Muscle layer of duodenum (tissue), 2 donors: ENCODE measurements at regions not wholly inside any gene's neighbourhood (a gene's known extent, or its start where the extent isn't known, plus 50 kb on each side); places are given as distances from the start of the nearest gene placed in this dataset.

Experiments used
- H3K27ac ChIP-seq: one replicate; pipeline ENCODE4 v1.7.0; 2013; ENCODE audit warnings: mild to moderate bottlenecking, low read length
- H3K27me3 ChIP-seq: one replicate; pipeline ENCODE4 v1.7.0; 2013; ENCODE audit warnings: low read depth, mild to moderate bottlenecking, control low read depth, low read length
- H3K36me3 ChIP-seq, 2 donors: one replicate each; pipeline ENCODE4 v1.7.0; 2013; ENCODE audit warnings: low read length in 2 of 2, control low read depth in 1 of 2, mild to moderate bottlenecking in 1 of 2; ENCODE audit not compliant: insufficient read depth in 2 of 2, control insufficient read depth in 1 of 2
- H3K4me1 ChIP-seq, 2 donors: one replicate each; pipeline ENCODE4 v1.7.0; 2013; ENCODE audit warnings: low read length in 2 of 2, mild to moderate bottlenecking in 2 of 2, control low read depth in 1 of 2, moderate library complexity in 1 of 2; ENCODE audit not compliant: insufficient read depth in 2 of 2, control insufficient read depth in 1 of 2
- H3K4me3 ChIP-seq, 2 donors: one replicate each; pipeline ENCODE4 v1.7.0; 2013; ENCODE audit warnings: low read length in 2 of 2, low read depth in 1 of 2, mild to moderate bottlenecking in 1 of 2
- H3K9me3 ChIP-seq, 2 donors: one replicate each; pipeline ENCODE4 v1.7.0; 2013; ENCODE audit warnings: low read length in 2 of 2, control low read depth in 1 of 2, mild to moderate bottlenecking in 1 of 2; ENCODE audit not compliant: control insufficient read depth in 1 of 2
- donor health status: healthy.

DNA sequence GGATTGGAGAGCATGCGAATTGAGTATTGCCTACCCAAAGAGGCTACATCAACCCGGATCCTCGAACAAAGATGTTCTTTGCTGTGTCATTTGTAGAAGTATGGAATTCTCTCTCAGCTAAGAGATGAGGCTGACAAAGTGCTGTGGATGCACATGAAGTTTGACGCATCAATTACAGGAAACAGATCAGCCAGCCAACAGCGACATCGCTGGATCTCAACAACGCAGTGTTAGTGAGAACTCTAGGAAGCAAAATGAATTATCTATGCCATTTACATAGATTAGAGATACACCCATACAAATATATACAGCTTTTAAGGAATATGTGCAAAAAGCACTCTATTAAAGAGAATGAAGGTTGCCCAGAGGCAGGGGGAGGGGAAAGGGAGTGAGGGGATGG, 160.6 kb upstream of the RGMA start:
- Histone ChIP-seq H3K4me1 (peaks cover 3 to 5% of the 10 kb centered on the region in 2 donors), H3K9me3 (no peaks in the 10 kb centered on the region), H3K27ac (no peak overlapping the region), H3K4me3 (no peak overlapping the region), H3K36me3 (no peaks in the 10 kb centered on the region), H3K27me3 (no peaks in the 10 kb centered on the region)

DNA sequence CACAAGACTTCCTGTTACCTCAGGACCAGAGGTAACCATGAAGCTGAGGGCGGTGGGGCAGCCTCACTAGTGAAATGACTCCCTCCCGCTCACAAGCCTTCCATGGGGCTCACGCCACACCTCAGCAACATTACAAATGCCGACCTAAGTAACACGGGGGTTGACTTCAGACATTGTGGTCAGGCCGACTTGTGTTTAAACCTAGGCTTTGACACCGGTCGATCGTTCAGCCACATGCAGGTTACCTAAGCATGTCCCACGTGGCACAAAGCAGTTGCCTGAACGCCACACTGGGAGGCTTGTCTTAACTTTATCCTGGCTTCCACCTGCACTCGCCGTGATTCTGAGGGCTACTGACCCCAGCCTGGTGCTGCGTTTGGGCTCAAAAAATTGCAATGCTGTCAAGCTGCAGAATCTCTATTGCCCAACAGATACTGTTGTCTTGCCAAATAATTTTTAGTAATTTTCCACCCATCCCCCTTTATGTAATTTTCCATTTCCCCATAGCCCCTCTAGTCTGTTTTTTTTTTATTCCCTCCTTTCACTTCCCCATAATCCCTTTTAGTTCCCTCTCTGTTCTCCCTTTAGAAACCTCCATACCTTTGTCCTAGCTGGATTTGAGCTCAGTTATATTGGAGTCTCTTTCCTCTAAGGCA, 158.6 kb upstream of the RGMA start:
- no peaks in the 10 kb centered on the region for H3K27me3 ChIP-seq

DNA sequence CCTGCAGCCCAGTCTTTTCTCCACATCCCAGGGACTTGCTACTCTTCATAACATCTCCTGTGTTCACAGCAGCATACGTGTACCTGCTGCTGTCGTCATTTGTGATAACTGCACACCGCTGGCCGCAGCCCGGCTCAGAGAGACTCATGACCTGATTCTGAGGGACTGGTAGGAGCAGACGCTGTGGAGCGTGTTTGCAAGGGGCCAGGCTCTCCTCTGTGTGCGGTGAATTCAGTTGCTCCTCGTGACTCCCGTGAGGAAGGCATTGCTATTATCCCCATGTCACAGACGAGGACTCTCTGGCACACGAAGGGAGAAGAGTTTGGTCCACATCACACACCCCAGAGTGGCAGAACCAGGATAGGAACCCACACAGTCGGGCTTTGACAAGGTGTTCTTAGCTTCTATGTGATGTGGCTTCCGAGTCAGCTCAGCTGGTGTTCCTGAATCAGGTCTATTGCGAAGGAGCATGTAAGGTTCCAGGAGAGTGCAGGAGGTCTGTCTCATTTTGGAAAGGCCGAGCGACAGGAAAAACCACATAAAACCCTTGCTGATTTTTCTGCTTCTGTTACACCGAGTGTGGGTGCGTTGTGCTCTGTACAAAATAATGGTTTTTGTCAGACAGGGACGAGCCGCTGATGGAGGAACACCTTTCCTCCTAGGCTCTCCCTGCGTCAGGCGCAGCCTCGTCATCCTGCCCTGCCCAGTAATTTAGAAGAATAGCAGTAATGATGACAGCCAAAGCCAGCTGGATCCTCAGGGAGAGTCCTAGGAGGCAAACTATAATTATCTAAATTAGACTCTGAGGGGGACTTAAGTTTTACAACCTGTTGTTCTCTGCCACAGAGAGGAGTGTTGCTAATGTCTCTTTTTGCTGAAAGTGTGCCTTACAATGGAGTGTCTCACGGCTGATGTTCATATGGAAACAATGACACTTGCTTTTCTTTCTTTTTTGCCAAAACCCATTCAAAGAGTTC, 157.5 kb upstream of the RGMA start:
- Histone ChIP-seq H3K9me3 (no peaks in the 10 kb centered on the region), H3K4me3 (no peak overlapping the region), H3K36me3 (no peaks in the 10 kb centered on the region), H3K27me3 (no peaks in the 10 kb centered on the region), H3K27ac (no peak overlapping the region), H3K4me1 (no peaks in the 10 kb centered on the region)

More for the DNA sequence above, 158.6 kb upstream of the RGMA start:
- H3K36me3 ChIP-seq: no peaks in the 10 kb centered on the region
- peaks cover 0 to under 1% of the 10 kb centered on the region in 2 donors for H3K4me1 ChIP-seq
- H3K9me3 ChIP-seq: no peaks in the 10 kb centered on the region
- no peak overlapping the region for H3K27ac ChIP-seq
- H3K4me3 ChIP-seq: no peak overlapping the region

- no peak overlapping the region for H3K27ac ChIP-seq
- no peaks in the 10 kb centered on the region for H3K36me3 ChIP-seq
- no peaks in the 10 kb centered on the region for H3K9me3 ChIP-seq
- no peak overlapping the region for H3K4me3 ChIP-seq
- H3K27me3 ChIP-seq: no peaks in the 10 kb centered on the region
- H3K4me1 ChIP-seq: no peaks in the 10 kb centered on the region
Measured at GRCh38 chr15:93245661-93246042, 156.6 kb upstream of the RGMA start.

DNA sequence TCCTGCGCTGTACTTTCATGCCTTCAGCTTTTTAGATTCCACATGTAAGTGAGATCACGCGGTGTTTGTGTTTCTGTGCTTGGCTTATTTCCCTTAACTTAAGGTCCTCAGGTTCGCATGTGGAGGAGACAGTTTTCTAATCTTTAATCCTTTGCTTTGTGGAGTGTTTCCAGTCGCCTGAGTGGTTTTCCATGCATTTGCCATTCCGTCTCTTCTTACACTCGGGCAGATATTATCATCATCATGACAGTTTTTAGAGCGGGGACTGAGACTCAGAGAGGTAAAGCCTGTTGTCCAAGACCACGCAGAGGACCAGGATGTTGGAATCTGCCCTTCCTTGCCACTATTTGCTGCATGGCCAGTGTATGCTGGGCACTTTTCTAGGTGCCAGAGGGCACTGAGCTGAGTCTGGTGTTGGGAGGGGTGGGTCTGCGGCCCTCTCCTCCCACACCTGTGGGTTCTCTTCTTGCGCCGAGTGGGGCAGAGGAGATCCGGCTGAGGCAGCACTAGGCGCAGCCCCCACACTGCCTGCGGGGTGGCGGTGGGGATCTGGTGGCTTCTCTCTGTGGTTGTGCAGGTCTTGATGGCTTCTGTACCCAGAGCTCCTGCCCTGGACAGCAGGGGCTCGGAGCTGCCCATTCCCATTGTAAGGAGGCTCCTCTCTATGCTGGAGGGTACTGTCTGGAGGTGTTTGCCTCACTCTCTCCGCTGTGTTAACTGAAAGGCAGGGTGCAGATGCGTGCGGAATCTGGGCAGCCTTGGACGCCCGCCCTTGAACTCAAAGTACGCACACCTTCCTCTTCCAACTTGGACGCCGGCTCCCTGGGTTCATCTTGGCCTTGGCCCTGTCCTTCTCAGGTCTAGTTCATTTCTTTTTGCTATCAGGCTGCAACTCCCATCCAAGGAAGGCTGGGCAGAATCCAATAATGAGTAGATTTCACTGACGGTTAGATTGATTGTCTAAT, 156.0 kb upstream of the RGMA start:
- Histone ChIP-seq H3K27me3 (no peaks in the 10 kb centered on the region), H3K4me1 (no peaks in the 10 kb centered on the region), H3K9me3 (no peaks in the 10 kb centered on the region), H3K4me3 (no peak overlapping the region), H3K36me3 (no peaks in the 10 kb centered on the region), H3K27ac (no peak overlapping the region)

GRCh38 chr15:93243573-93243972, 154.6 kb upstream of the RGMA start:
- no peaks in the 10 kb centered on the region for H3K36me3 ChIP-seq
- no peaks in the 10 kb centered on the region for H3K27me3 ChIP-seq
- no peaks in the 10 kb centered on the region for H3K9me3 ChIP-seq
- H3K4me1 ChIP-seq: no peaks in the 10 kb centered on the region
- H3K4me3 ChIP-seq: no peak overlapping the region
- no peak overlapping the region for H3K27ac ChIP-seq

DNA sequence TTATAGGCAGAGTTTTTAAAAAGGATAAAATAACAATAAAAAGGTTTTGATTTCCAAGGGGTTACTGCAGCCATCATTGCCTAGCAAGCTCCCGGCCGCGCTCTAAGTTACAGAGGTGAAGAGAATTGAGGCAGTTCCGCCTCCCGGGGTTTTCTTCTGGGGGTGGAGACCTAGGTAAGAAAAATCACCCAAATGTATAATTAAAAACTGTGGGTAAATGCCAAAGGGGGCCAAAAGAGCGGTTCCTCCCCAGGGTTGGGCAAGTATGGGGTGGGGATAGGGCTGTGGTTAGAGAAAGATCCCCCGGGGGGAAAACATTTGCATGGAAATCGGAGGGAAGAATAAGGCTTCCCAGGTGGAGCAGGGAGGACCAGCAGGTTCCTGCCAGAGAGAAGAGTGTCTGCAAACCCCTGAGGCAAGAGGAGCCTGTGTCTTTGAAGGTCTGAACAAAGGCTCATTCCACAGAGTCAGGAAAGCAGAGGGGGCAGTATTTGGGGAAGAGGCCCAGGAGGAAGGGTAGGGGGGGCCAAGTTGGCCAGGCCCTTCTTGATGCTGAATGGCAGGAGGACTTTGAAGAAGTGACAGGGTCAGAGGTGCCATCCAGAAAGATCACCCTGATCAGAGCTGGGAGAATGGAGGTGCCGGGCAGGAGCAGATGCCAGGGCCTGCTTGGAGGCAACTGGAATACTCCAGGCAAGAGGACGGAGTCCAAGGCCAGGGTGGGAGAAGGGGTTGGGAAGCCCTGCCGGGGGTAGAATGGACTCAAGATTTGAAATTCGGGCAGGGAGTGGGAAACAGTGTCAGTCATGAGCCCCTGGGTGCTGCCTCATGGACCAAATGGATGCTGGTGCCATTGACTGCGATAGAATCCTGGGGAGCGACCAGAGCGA, 152.9 kb upstream of the RGMA start:
- Histone ChIP-seq H3K4me1 (no peaks in the 10 kb centered on the region), H3K9me3 (no peaks in the 10 kb centered on the region), H3K27me3 (no peaks in the 10 kb centered on the region), H3K27ac (no peak overlapping the region), H3K4me3 (no peak overlapping the region), H3K36me3 (no peaks in the 10 kb centered on the region)

DNA sequence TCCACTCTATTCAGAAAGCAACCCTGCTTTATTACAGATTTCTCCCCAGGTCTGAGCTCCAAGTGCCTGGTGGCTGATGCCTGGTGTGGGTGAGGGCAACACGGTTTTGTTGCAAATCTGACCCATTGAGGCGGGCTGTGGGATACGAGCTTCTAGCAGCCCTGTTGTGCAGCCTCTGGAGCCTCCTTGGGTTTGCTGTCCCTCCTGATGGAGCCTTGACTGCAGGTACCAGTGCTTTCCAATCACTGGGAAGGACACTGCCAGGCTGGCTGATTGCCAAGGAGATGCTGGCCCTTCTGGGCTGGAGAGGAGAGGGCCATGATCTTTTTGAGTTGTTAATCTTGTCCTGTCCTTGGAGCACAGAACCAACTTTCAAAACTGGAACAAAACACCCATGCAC, 151.0 kb upstream of the RGMA start:
- Histone ChIP-seq H3K9me3 (no peaks in the 10 kb centered on the region), H3K36me3 (no peaks in the 10 kb centered on the region), H3K4me3 (no peak overlapping the region), H3K27ac (no peak overlapping the region), H3K27me3 (no peaks in the 10 kb centered on the region), H3K4me1 (no peaks in the 10 kb centered on the region)

DNA sequence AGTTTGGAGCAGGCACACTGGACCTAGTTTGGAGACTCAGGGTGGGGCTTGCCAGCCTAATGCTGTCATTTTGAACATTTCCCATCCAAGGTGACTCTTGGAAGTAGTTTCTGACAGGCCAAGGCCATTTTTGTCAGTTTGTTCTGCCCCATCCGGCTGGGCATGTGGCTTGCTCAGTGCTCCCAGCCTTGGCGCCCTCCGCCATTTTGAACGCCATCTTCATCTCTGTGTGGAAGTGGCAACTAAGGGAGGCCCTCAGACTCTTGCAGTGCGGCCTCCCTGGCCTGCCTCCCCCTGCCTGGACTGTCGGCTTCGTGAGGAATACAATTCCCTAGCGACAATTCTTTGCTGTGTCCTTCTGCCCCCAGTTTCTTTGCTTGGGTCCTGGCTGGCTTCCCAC, 150.6 kb upstream of the RGMA start:
- no peak overlapping the region for H3K27ac ChIP-seq
- no peaks in the 10 kb centered on the region for H3K9me3 ChIP-seq
- no peak overlapping the region for H3K4me3 ChIP-seq

DNA sequence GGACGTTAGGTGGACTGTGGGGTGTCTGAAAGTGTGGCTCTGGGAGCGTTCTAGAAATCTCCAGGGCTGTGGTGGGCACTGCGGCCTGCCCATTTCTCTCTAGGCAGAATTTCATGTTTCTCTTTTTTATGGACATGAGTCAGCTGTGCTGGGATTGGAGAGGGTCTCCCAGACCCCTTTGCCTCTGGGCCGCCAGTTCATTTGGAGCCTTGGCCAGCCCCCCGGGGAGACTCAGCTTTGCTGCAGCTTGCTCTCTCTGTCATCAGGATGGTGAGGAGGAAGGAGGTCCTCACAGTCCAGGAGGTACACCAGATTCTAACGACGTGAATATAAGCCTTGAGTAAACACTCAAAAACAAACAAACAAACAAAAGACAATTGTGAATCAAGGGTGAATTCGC, 149.6 kb upstream of the RGMA start:
- Histone ChIP-seq H3K36me3 (no peaks in the 10 kb centered on the region), H3K9me3 (no peaks in the 10 kb centered on the region), H3K27me3 (no peaks in the 10 kb centered on the region), H3K4me3 (no peak overlapping the region), H3K4me1 (no peaks in the 10 kb centered on the region), H3K27ac (no peak overlapping the region)

More for the DNA sequence above, 150.6 kb upstream of the RGMA start:
- H3K4me1 ChIP-seq: no peaks in the 10 kb centered on the region
- H3K27me3 ChIP-seq: no peaks in the 10 kb centered on the region
- H3K36me3 ChIP-seq: no peaks in the 10 kb centered on the region
